Neural progenitor cell (in vitro differentiated cells): ENCODE measurements at regions not wholly inside any gene's neighbourhood (a gene's known extent, or its start where the extent isn't known, plus 50 kb on each side); places are given as distances from the start of the nearest gene placed in this dataset.

ENCODE experiments used
- DNase-seq: peaks from one replicate; pipeline ENCODE4 v3.0.0-alpha.2; 2016; ENCODE audit warnings: low spot score
- H2AFZ ChIP-seq: fragments of 200-600 bp; sonication (generic); replicated peaks from 2 replicates; pipeline ENCODE4 v1.6.1; 2016; ENCODE audit warnings: antibody characterized with exemption
- H3F3A ChIP-seq: fragments of 200-600 bp; sonication (generic); 2 replicates; pipeline ENCODE4 v1.6.1; 2016; ENCODE audit warnings: antibody characterized with exemption, low read depth
- H3K27ac ChIP-seq: fragments of 200-600 bp; sonication (generic); 2 replicates; pipeline ENCODE4 v1.5.1; 2016; ENCODE audit warnings: mild to moderate bottlenecking
- H3K27me3 ChIP-seq: fragments of 200-600 bp; sonication (generic); 2 replicates; pipeline ENCODE4 v1.6.1; 2016; ENCODE audit warnings: mild to moderate bottlenecking, moderate library complexity
- H3K36me3 ChIP-seq: fragments of 200-600 bp; sonication (generic); 2 replicates; pipeline ENCODE4 v1.5.1; 2016
- H3K4me1 ChIP-seq: fragments of 200-600 bp; sonication (generic); 2 replicates; pipeline ENCODE4 v1.6.1; 2016; ENCODE audit warnings: mixed run types
- H3K4me2 ChIP-seq: fragments of 200-600 bp; sonication (generic); 2 replicates; pipeline ENCODE4 v1.6.1; 2016
- H3K4me3 ChIP-seq: fragments of 200-600 bp; sonication (generic); 2 replicates; pipeline ENCODE4 v1.5.1; 2016
- H3K79me2 ChIP-seq: fragments of 200-600 bp; sonication (generic); 2 replicates; pipeline ENCODE4 v1.6.1; 2016; ENCODE audit warnings: low read depth
- H3K9ac ChIP-seq: fragments of 200-600 bp; sonication (generic); 2 replicates; pipeline ENCODE4 v1.6.1; 2016
- H3K9me3 ChIP-seq: fragments of 200-600 bp; sonication (generic); 2 replicates; pipeline ENCODE4 v1.5.1; 2016; ENCODE audit warnings: low read depth
- H4K20me1 ChIP-seq: fragments of 200-600 bp; sonication (generic); 2 replicates; pipeline ENCODE4 v1.6.1; 2016; ENCODE audit warnings: low read depth
- H3K27ac Mint-ChIP-seq: 3 replicates; pipeline ENCODE4 v1.8.0; 2021; ENCODE audit warnings: mixed read lengths
- H3K27me3 Mint-ChIP-seq: 2 replicates; pipeline ENCODE4 v1.8.0; 2022; ENCODE audit warnings: low read depth, mild to moderate bottlenecking, inconsistent platforms, moderate library complexity, mixed read lengths; ENCODE audit not compliant: insufficient read depth
- H3K36me3 Mint-ChIP-seq: 3 replicates; pipeline ENCODE4 v1.8.0; 2021; ENCODE audit warnings: mixed read lengths
- H3K4me1 Mint-ChIP-seq: 3 replicates; pipeline ENCODE4 v1.8.0; 2021; ENCODE audit warnings: mixed read lengths
- H3K4me3 Mint-ChIP-seq: 3 replicates; pipeline ENCODE4 v1.8.0; 2021; ENCODE audit warnings: mild to moderate bottlenecking, moderate library complexity, mixed read lengths
- H3K9me3 Mint-ChIP-seq: 3 replicates; pipeline ENCODE4 v1.8.0; 2020; ENCODE audit warnings: mixed read lengths
- EZH2 ChIP-seq: fragments of 200-600 bp; sonication (generic); IDR thresholded peaks from 2 replicates; pipeline ENCODE4 v1.6.1; 2017; ENCODE audit warnings: antibody characterized with exemption, mild to moderate bottlenecking, moderate library complexity
- EZH2phosphoT487 ChIP-seq: fragments of 200-600 bp; sonication (generic); IDR thresholded peaks from 2 replicates; pipeline ENCODE4 v1.6.1; 2017; ENCODE audit warnings: antibody characterized with exemption
- TF ChIP-seq, protein P1 (sequence below): fragments of 200-600 bp; sonication (generic); IDR thresholded peaks from 2 replicates; pipeline ENCODE4 v1.5.1; 2017; ENCODE audit warnings: antibody characterized with exemption, mild to moderate bottlenecking

DNA sequence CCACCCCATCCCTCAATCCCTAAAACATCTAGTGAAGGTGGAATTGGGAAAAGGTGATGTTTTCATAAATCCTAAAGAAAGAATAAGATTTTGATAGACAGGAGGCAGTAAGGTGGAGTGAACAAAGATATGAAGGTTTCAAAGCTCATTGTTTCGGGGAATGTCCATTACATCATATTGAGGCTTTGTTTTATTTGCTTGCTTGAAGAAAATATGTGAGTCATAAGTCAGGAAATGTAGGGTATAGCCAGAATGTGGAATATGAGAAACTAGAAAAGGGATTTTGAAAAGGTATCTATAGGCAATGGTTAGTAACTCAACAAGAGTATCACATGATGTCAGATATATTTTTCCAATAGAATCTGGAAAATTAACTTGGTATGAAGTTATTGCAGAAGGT lies 1178.5 kb upstream of the ACVR2A start:
- peaks cover 1% of the 10 kb centered on the region for H3K4me1 ChIP-seq
- Mint-ChIP-seq H3K4me1 (no peaks in the 10 kb centered on the region), H3K36me3 (no peaks in the 10 kb centered on the region), H3K27me3 (no peaks in the 10 kb centered on the region), H3K4me3 (no peak overlapping the region), H3K9me3 (no peaks in the 10 kb centered on the region), H3K27ac (no peak overlapping the region)
- H3K9ac ChIP-seq, result no peak overlapping the region
- no peaks in the 10 kb centered on the region for H4K20me1 ChIP-seq
- H3K27ac ChIP-seq, result no peak overlapping the region
- H3K4me2 ChIP-seq, result no peak overlapping the region
- H3K27me3 ChIP-seq, result no peaks in the 10 kb centered on the region
- DNase-seq, result no peak
- H3F3A ChIP-seq, result no peaks in the 10 kb centered on the region
- TF ChIP-seq EZH2 (no peak), EZH2phosphoT487 (no peak)
- TF ChIP-seq, protein P1, sequence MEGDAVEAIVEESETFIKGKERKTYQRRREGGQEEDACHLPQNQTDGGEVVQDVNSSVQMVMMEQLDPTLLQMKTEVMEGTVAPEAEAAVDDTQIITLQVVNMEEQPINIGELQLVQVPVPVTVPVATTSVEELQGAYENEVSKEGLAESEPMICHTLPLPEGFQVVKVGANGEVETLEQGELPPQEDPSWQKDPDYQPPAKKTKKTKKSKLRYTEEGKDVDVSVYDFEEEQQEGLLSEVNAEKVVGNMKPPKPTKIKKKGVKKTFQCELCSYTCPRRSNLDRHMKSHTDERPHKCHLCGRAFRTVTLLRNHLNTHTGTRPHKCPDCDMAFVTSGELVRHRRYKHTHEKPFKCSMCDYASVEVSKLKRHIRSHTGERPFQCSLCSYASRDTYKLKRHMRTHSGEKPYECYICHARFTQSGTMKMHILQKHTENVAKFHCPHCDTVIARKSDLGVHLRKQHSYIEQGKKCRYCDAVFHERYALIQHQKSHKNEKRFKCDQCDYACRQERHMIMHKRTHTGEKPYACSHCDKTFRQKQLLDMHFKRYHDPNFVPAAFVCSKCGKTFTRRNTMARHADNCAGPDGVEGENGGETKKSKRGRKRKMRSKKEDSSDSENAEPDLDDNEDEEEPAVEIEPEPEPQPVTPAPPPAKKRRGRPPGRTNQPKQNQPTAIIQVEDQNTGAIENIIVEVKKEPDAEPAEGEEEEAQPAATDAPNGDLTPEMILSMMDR, result no peak
- H2AFZ ChIP-seq, result no peak overlapping the region
- H3K36me3 ChIP-seq, result no peaks in the 10 kb centered on the region
- H3K79me2 ChIP-seq, result no peaks in the 10 kb centered on the region
- H3K9me3 ChIP-seq, result no peaks in the 10 kb centered on the region
- no peak overlapping the region for H3K4me3 ChIP-seq

DNA sequence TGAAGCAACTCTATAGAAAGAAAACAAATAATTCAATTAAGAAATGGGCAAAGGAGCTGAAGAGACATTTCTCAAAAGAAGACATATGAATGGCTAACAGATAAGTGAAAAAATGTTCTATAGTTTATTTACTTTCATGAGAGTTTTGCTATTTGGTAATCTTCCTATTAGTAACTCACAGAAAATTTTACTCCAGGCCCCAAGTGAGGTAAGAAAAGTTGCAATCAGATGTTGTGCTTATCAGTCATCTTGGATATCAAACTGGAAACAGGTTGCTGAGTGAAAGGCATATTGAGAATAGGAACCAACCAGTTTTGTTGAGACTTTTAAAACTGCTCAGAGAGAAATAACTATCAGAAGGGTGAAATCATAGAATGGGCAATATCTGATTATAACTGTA lies 1179.0 kb upstream of the ACVR2A start:
- TF ChIP-seq EZH2, result no peak
- TF ChIP-seq, protein P1, result no peak
- TF ChIP-seq EZH2phosphoT487, result no peak
- Mint-ChIP-seq H3K4me1 (no peaks in the 10 kb centered on the region), H3K4me3 (no peak overlapping the region), H3K27ac (no peak overlapping the region), H3K27me3 (no peaks in the 10 kb centered on the region), H3K36me3 (no peaks in the 10 kb centered on the region), H3K9me3 (no peaks in the 10 kb centered on the region)
- Histone ChIP-seq H3K9me3 (no peaks in the 10 kb centered on the region), H2AFZ (no peak overlapping the region), H4K20me1 (no peaks in the 10 kb centered on the region), H3K4me1 (peaks cover 6% of the 10 kb centered on the region), H3K4me3 (no peak overlapping the region), H3K79me2 (no peaks in the 10 kb centered on the region), H3K9ac (no peak overlapping the region), H3K27ac (no peak overlapping the region), H3K36me3 (no peaks in the 10 kb centered on the region), H3K4me2 (no peak overlapping the region), H3K27me3 (no peaks in the 10 kb centered on the region), H3F3A (no peaks in the 10 kb centered on the region)
- DNase-seq, result no peak

DNA sequence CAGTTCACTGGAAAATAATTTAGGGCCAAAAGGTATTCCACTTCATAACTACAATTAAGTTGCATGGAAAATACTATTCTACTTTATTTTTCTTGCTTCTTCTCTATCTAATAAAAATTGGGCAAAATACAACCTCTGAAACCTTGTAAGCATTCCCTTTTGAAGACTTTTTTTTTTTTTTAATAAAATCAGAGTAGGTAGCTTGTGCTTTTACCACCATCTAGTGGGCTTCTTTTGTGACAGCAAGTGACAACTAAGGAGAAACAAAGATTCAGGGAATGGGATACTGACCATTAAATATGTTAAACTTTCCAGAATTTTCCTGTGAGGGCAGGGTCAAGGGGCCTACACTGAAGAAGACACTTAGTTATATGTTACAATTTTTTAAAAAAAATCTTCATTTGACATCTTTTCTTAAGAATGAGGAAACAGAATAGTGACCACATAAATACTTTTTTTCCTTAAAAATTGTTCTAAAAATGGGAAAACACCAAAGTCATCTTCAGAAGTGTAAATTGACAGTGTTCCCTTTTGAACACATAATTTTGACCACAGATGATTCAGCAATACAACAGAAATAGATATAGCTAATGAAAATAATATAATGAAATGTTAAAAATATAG lies 1183.2 kb upstream of the ACVR2A start:
- no peaks in the 10 kb centered on the region for H3K36me3 ChIP-seq
- H3K4me2 ChIP-seq, result peak overlapping the region; percentile 15
- no peaks in the 10 kb centered on the region for H3K79me2 ChIP-seq
- no peaks in the 10 kb centered on the region for H3K27me3 Mint-ChIP-seq
- no peaks in the 10 kb centered on the region for H3K9me3 ChIP-seq
- no peak overlapping the region for H3K4me3 Mint-ChIP-seq
- DNase-seq, result peak; percentile 66
- H3K9ac ChIP-seq, result no peak overlapping the region
- no peak overlapping the region for H3K27ac Mint-ChIP-seq
- peaks cover 3% of the 10 kb centered on the region for H3K9me3 Mint-ChIP-seq
- no peak overlapping the region for H2AFZ ChIP-seq
- TF ChIP-seq, protein P1, result peak; percentile 89
- TF ChIP-seq EZH2phosphoT487, result no peak
- no peak for TF ChIP-seq EZH2
- H3F3A ChIP-seq, result no peaks in the 10 kb centered on the region
- no peaks in the 10 kb centered on the region for H3K36me3 Mint-ChIP-seq
- H3K27ac ChIP-seq, result no peak overlapping the region
- no peak overlapping the region for H3K4me3 ChIP-seq
- peaks cover 8% of the 10 kb centered on the region for H3K4me1 ChIP-seq
- no peaks in the 10 kb centered on the region for H3K4me1 Mint-ChIP-seq
- H4K20me1 ChIP-seq, result no peaks in the 10 kb centered on the region
- no peaks in the 10 kb centered on the region for H3K27me3 ChIP-seq
